Tibial artery (tissue), 4 donors: ENCODE measurements at regions not wholly inside any gene's neighbourhood (a gene's known extent, or its start where the extent isn't known, plus 50 kb on each side); places are given as distances from the start of the nearest gene placed in this dataset.

ENCODE experiments used
- DNase-seq, 2 donors: peaks; one replicate each; pipeline ENCODE4 v3.0.0-alpha.2; 2019
- H3K27ac ChIP-seq, 2 donors: fragments of 200-600 bp; sonication (generic) in 1 of 2; 1 replicate in 1 of 2; 2 replicates in 1 of 2; pipeline ENCODE4 v1.5.1; 2018 to 2019; ENCODE audit warnings: mild to moderate bottlenecking in 1 of 2
- H3K27me3 ChIP-seq, 2 donors: fragments of 200-600 bp; sonication (generic) in 1 of 2; one replicate each; pipeline versions ENCODE4 v1.5.1 to v1.6.0; 2016 to 2019
- H3K36me3 ChIP-seq, 3 donors: fragments of 200-600 bp; sonication (generic) in 2 of 3; one replicate each; pipeline ENCODE4 v1.5.1; 2016 to 2019; ENCODE audit warnings: mild to moderate bottlenecking in 2 of 3
- H3K4me1 ChIP-seq, 4 donors: fragments of 200-600 bp; sonication (generic) in 2 of 4; 1 replicate in 3 of 4; 2 replicates in 1 of 4; pipeline ENCODE4 v1.5.1; 2016 to 2019
- H3K4me3 ChIP-seq, 2 donors: fragments of 200-600 bp; sonication (generic) in 1 of 2; 1 replicate in 1 of 2; 2 replicates in 1 of 2; pipeline ENCODE4 v1.5.1; 2018 to 2019; ENCODE audit warnings: mild to moderate bottlenecking in 2 of 2
- H3K9me3 ChIP-seq, 3 donors: fragments of 200-600 bp; sonication (generic) in 1 of 3; one replicate each; pipeline ENCODE4 v1.5.1; 2016 to 2019
- intact Hi-C: fragments of 100-400 bp; cut with DNase I; formaldehyde crosslinking; loops from one replicate; pipeline ENCODE4 v1.15.0; 2023; ENCODE audit warnings: low total_unique reads
- TF ChIP-seq, protein P1 (sequence below), 2 experiments: fragments of 200-600 bp in 1 of 2; fragments of 450-650 bp in 1 of 2; IDR thresholded peaks; one replicate each; pipeline ENCODE4 v1.5.1; 2017 to 2019; ENCODE audit warnings: antibody characterized with exemption in 2 of 2, mild to moderate bottlenecking in 1 of 2, moderate library complexity in 1 of 2

DNA sequence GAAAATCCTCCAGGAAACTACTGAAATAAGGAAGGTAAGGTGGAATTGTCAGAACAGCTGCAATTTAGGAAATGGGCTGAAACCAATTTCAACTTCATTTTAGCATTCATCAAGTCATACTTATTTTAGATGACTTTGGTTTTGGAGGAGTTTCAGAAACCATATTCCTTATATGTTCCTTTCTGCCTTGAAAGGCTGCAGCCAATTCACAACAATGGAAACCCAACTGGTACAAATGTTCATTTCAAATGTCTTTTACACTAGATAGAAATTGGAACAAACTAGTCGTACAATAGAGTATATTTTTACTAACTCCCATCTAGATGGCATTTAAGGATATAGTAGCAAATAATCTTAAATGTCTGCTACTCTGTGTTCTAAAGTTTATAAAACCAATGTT lies 82.6 kb upstream of the ANKH start:
- Histone ChIP-seq H3K27me3 (no peaks in the 10 kb centered on the region), H3K36me3 (no peaks in the 10 kb centered on the region), H3K27ac (no peak overlapping the region), H3K4me1 (no peaks in the 10 kb centered on the region), H3K9me3 (peaks cover 0 to 3% (median 0%) of the 10 kb centered on the region in 3 donors), H3K4me3 (no peak overlapping the region)
- TF ChIP-seq, protein P1, sequence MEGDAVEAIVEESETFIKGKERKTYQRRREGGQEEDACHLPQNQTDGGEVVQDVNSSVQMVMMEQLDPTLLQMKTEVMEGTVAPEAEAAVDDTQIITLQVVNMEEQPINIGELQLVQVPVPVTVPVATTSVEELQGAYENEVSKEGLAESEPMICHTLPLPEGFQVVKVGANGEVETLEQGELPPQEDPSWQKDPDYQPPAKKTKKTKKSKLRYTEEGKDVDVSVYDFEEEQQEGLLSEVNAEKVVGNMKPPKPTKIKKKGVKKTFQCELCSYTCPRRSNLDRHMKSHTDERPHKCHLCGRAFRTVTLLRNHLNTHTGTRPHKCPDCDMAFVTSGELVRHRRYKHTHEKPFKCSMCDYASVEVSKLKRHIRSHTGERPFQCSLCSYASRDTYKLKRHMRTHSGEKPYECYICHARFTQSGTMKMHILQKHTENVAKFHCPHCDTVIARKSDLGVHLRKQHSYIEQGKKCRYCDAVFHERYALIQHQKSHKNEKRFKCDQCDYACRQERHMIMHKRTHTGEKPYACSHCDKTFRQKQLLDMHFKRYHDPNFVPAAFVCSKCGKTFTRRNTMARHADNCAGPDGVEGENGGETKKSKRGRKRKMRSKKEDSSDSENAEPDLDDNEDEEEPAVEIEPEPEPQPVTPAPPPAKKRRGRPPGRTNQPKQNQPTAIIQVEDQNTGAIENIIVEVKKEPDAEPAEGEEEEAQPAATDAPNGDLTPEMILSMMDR (IDR thresholded peaks at IDR 0.05) = no peak
- DNase-seq = no peak
- intact Hi-C loops = no loop called here

DNA sequence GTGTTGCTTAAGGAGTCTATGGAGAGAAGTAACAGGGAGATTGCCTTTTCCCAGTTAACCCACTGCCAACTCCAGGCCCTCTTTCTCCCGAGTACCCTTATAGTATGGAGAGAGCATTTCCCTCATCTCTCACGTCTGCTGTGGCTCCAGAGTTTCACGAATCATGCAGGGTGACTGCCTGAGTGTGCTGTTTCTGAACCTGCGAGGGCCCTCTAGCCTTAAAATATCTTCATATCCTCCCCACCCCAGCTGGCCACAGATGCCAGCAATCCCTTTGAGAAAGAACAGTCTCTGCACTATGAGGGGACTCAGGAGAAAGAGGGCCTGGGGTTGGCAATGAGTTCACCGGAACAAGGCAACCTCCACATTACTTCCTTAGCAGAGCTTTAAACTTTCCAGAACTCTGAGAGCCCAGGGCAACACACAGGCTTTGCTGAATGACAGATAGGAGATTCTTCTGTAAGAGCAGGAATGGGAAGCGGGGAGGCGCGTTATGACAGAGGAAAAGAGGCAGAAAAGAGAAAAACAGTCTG lies 81.6 kb upstream of the ANKH start:
- intact Hi-C loops = no loop called here
- no peak overlapping the region for H3K27ac ChIP-seq
- no peak overlapping the region for H3K4me3 ChIP-seq
- H3K4me1 ChIP-seq = no peaks in the 10 kb centered on the region
- TF ChIP-seq, protein P1 (IDR thresholded peaks at IDR 0.05) = no peak
- no peaks in the 10 kb centered on the region for H3K27me3 ChIP-seq
- peaks cover 0 to 3% (median 0%) of the 10 kb centered on the region in 3 donors for H3K9me3 ChIP-seq
- H3K36me3 ChIP-seq = no peaks in the 10 kb centered on the region
- DNase-seq = no peak

DNA sequence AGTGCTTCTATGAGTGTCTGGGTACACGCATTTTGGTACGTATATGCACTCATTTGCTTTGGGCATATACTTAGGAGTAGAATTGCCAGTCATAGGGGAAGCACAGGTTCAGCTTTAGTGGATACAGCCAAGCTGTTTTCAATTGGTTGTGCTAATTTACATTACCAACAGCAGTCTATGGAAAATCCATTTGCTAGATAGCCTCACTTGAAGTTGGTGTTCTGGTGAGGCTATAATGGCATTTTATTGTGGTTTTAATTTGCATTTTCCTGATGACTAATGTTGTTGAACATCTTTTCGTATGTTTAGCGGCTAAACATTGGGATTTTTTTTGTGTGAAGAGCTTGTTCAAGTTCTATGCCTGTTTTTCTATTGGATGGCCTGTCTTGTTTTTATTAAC lies 76.8 kb upstream of the ANKH start:
- intact Hi-C loops = no loop called here
- H3K36me3 ChIP-seq = no peaks in the 10 kb centered on the region
- TF ChIP-seq, protein P1 (IDR thresholded peaks at IDR 0.05) = no peak
- no peak overlapping the region for H3K27ac ChIP-seq
- H3K4me1 ChIP-seq = peaks cover 0 to 6% (median 0%) of the 10 kb centered on the region in 4 donors
- no peak for DNase-seq
- H3K27me3 ChIP-seq = no peaks in the 10 kb centered on the region
- no peak overlapping the region for H3K4me3 ChIP-seq
- peaks cover 0 to 3% (median 0%) of the 10 kb centered on the region in 3 donors for H3K9me3 ChIP-seq

DNA sequence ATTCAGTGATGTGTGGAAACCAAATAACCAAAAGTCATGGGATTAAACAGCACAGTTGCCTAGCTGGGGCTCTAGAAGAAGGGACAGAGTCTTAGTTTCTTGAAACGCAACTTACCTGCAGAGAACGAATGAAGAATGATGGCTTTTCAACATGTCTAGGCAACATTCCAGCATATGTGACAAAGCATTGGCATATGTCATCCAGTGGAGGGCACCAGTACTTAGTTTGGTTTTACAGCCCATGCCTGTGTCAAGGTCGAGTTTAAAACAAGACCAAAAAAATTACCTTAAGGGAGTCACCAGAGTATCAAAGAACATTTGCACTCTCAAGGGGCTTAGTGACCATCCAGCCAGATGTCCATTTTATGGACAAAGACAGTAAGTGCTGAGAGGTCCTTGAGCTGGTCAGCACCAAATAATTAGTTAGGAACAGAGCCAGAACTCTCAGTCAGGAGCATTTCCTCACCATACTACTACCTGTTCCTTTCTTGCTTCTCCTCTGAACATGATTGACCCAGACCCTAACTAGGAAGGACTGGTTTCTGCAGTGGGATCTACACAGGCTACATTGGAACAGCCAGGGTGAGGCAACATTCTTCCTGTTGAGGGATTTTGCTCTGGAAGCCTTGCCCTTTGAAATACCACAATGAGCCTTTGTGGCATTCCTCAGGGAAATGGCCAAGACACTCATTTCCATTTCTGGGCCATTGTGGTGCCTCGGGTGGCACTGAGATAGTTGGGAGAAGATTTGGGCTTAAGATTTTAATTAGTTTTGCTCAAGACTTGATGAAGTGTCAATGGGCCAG lies 75.4 kb upstream of the ANKH start:
- H3K27me3 ChIP-seq = no peaks in the 10 kb centered on the region
- H3K36me3 ChIP-seq = no peaks in the 10 kb centered on the region
- peaks cover 0 to 6% (median 0%) of the 10 kb centered on the region in 4 donors for H3K4me1 ChIP-seq
- no peak for DNase-seq
- peaks cover 0 to 3% (median 0%) of the 10 kb centered on the region in 3 donors for H3K9me3 ChIP-seq
- no peak overlapping the region for H3K27ac ChIP-seq
- no peak overlapping the region for H3K4me3 ChIP-seq
- TF ChIP-seq, protein P1 (IDR thresholded peaks at IDR 0.05) = peak; percentile 18 to 30
- intact Hi-C loops = no loop called here

DNA sequence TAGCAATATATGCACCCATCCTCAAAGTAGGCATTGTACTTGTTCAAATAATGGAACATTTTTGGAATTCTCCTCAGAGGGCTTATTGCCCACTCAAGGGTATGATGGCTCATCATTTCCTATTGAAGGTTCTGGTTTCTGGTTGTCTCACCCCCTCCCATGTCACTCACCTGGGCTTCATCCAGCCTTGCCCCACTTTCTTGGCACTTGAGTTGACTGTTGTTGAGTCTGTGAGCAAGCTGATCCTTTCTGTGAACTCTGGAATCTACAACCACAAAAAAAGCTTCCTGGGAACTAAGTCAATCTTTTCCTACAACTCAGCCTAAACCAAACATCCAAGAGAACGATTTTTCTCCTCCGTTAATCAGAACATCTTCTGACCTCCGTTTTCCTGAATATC lies 73.9 kb upstream of the ANKH start:
- Histone ChIP-seq H3K36me3 (no peaks in the 10 kb centered on the region), H3K27ac (no peak overlapping the region), H3K4me1 (peaks cover 0 to 6% (median 0%) of the 10 kb centered on the region in 4 donors), H3K9me3 (peaks cover 0 to 3% (median 0%) of the 10 kb centered on the region in 3 donors), H3K4me3 (no peak overlapping the region), H3K27me3 (no peaks in the 10 kb centered on the region)
- TF ChIP-seq, protein P1 (IDR thresholded peaks at IDR 0.05) = no peak
- intact Hi-C loops = no loop called here
- DNase-seq = no peak
